Body of pancreas (tissue), 4 donors: ENCODE measurements at regions not wholly inside any gene's neighbourhood (a gene's known extent, or its start where the extent isn't known, plus 50 kb on each side); places are given as distances from the start of the nearest gene placed in this dataset.

Source experiments
- ATAC-seq: fragments of 150-250 bp; one replicate; pipeline ENCODE4 v1.9.1; 2016
- DNase-seq, 4 donors: peaks; one replicate each; pipeline ENCODE4 v3.0.0-alpha.2; 2019
- H3K27ac ChIP-seq, 4 donors: fragments of 200-600 bp; sonication (generic); 1 replicate in 3 of 4; 2 replicates in 1 of 4; pipeline versions ENCODE4 v1.5.1 to v1.6.1; 2016 to 2019; ENCODE audit warnings: mild to moderate bottlenecking in 1 of 4, mixed read lengths in 1 of 4, moderate library complexity in 1 of 4
- H3K27me3 ChIP-seq, 2 donors: fragments of 200-600 bp; sonication (generic); one replicate each; pipeline ENCODE4 v1.6.0; 2016; ENCODE audit warnings: mild to moderate bottlenecking in 1 of 2
- H3K36me3 ChIP-seq, 2 donors: fragments of 200-600 bp; sonication (generic); replicated peaks in 1 of 2; 2 replicates each; pipeline ENCODE4 v1.5.1; 2016; ENCODE audit warnings: low read depth in 2 of 2; ENCODE audit not compliant: insufficient read depth in 1 of 2
- H3K4me1 ChIP-seq: fragments of 200-600 bp; sonication (generic); one replicate; pipeline ENCODE4 v1.6.0; 2016
- H3K4me3 ChIP-seq, 2 donors: fragments of 200-600 bp; sonication (generic); 1 replicate in 1 of 2; 2 replicates in 1 of 2; pipeline ENCODE4 v1.5.1; 2016 to 2019
- H3K9me3 ChIP-seq, 3 donors: fragments of 200-600 bp; sonication (generic); 1 replicate in 2 of 3; 2 replicates in 1 of 3; pipeline ENCODE4 v1.5.1; 2016
- CTCF ChIP-seq, 7 experiments: fragments of 450-650 bp in 4 of 7; fragments of 200-600 bp in 3 of 7; sonication (generic) in 3 of 7; IDR thresholded peaks; one replicate each; pipeline ENCODE4 v1.5.1; 2016 to 2019; ENCODE audit warnings: antibody characterized with exemption in 7 of 7
- POLR2A ChIP-seq, 3 donors: fragments of 450-650 bp; IDR thresholded peaks; one replicate each; pipeline ENCODE4 v1.6.1; 2016; ENCODE audit warnings: antibody characterized with exemption in 3 of 3, mild to moderate bottlenecking in 2 of 3
- WGBS, 2 donors: methylation state at CpG; one replicate each; pipeline ENCODE4 v1.1.5; 2017; 5-methylcytosine and 5-hydroxymethylcytosine counted together
- intact Hi-C: fragments of 100-400 bp; cut with DNase I; formaldehyde crosslinking; loops from one replicate; pipeline ENCODE4 v1.15.1; 2023

GRCh38 chr3:159364511-159364910 is 562.7 kb downstream of the MFSD1 start:
- no peak for ATAC-seq
- no peak for DNase-seq
- TF ChIP-seq CTCF (IDR thresholded peaks at IDR 0.05) (no peak), POLR2A (IDR thresholded peaks at IDR 0.05) (no peak)
- H3K27ac ChIP-seq = no peak overlapping the region
- H3K9me3 ChIP-seq = no peaks in the 10 kb centered on the region
- 20 to 39% methylated on average over 1 of the region's 1 CpG for WGBS, 2 donors
- no peaks in the 10 kb centered on the region for H3K27me3 ChIP-seq
- H3K4me3 ChIP-seq = no peak overlapping the region
- intact Hi-C loops = no loop called here
- no peaks in the 10 kb centered on the region for H3K4me1 ChIP-seq
- H3K36me3 ChIP-seq = no peaks in the 10 kb centered on the region

- no peaks in the 10 kb centered on the region for H3K36me3 ChIP-seq
- TF ChIP-seq CTCF (IDR thresholded peaks at IDR 0.05) = no peak
- no peak for TF ChIP-seq POLR2A (IDR thresholded peaks at IDR 0.05)
- H3K27ac ChIP-seq = no peak overlapping the region
- H3K4me3 ChIP-seq = no peak overlapping the region
- no peaks in the 10 kb centered on the region for H3K4me1 ChIP-seq
- H3K9me3 ChIP-seq = no peaks in the 10 kb centered on the region
- ATAC-seq (no peak), DNase-seq (no peak)
- intact Hi-C loops = no loop called here
- H3K27me3 ChIP-seq = no peaks in the 10 kb centered on the region
Observed at GRCh38 chr3:159366476-159366875, 564.6 kb downstream of the MFSD1 start.

GRCh38 chr3:159371961-159372360 is 570.1 kb downstream of the MFSD1 start:
- Histone ChIP-seq H3K4me3 (no peak overlapping the region), H3K9me3 (no peaks in the 10 kb centered on the region), H3K4me1 (no peaks in the 10 kb centered on the region), H3K27me3 (no peaks in the 10 kb centered on the region), H3K27ac (no peak overlapping the region), H3K36me3 (no peaks in the 10 kb centered on the region)
- no peak for ATAC-seq
- TF ChIP-seq POLR2A (IDR thresholded peaks at IDR 0.05) (no peak), CTCF (IDR thresholded peaks at IDR 0.05) (no peak)
- WGBS, 2 donors = 54 to 69% methylated on average over 1 of the region's 1 CpG
- DNase-seq = no peak
- intact Hi-C loops = no loop called here

GRCh38 chr3:159378396-159379194 is 576.7 kb downstream of the MFSD1 start:
- Histone ChIP-seq H3K4me1 (no peaks in the 10 kb centered on the region), H3K27me3 (no peaks in the 10 kb centered on the region), H3K27ac (no peak overlapping the region), H3K9me3 (no peaks in the 10 kb centered on the region), H3K36me3 (no peaks in the 10 kb centered on the region), H3K4me3 (no peak overlapping the region)
- DNase-seq (no peak), ATAC-seq (no peak)
- TF ChIP-seq POLR2A (IDR thresholded peaks at IDR 0.05) = no peak
- TF ChIP-seq CTCF (IDR thresholded peaks at IDR 0.05) = no peak
- WGBS, 2 donors = 10 to 14% methylated on average over 4 of the region's 4 CpGs
- intact Hi-C loops = no loop called here

- Histone ChIP-seq H3K36me3 (no peaks in the 10 kb centered on the region), H3K27me3 (no peaks in the 10 kb centered on the region), H3K4me1 (no peaks in the 10 kb centered on the region), H3K9me3 (no peaks in the 10 kb centered on the region), H3K27ac (no peak overlapping the region), H3K4me3 (no peak overlapping the region)
- 61 to 62% methylated on average over 4 of the region's 4 CpGs for WGBS, 2 donors
- ATAC-seq (no peak), DNase-seq (no peak)
- TF ChIP-seq POLR2A (IDR thresholded peaks at IDR 0.05) (no peak), CTCF (IDR thresholded peaks at IDR 0.05) (no peak)
- intact Hi-C loops = no loop called here
Observed at GRCh38 chr3:159380891-159381290, 579.0 kb downstream of the MFSD1 start.
